ENCODE measurements at regions not wholly inside any gene's neighbourhood (a gene's known extent, or its start where the extent isn't known, plus 50 kb on each side); places are given as distances from the start of the nearest gene placed in this dataset.

DNA sequence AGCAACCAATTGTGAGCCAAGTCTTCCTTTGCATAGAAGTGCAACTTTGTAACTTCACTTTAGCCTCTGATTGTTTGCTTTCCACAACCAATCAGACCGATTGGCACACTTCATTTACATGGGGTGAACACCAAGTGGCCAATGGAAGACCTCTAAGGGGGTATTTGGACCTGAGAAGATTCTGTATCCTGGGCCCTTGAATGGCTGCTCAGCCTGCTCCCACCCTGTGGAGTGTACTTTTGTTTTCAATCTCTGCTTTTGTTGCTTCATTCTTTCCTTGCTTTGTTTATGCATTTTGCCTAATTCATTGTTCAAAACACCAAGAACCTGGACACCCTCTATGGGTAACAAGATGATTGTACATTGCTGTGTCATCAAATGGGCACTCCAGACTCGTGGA, 385.7 kb upstream of the NRP1 start:
- Mint-ChIP-seq H3K4me1 (no peaks in the 10 kb centered on the region), H3K27me3 (no peaks in the 10 kb centered on the region), H3K4me3 (no peak overlapping the region), H3K27ac (no peak overlapping the region), H3K36me3 (no peaks in the 10 kb centered on the region), H3K9me3 (peaks cover 3 to 4% (median 4%) of the 10 kb centered on the region in 3 donors)

- Mint-ChIP-seq H3K9me3 (peaks cover 3 to 4% (median 4%) of the 10 kb centered on the region in 3 donors), H3K4me3 (no peak overlapping the region), H3K27me3 (no peaks in the 10 kb centered on the region), H3K36me3 (no peaks in the 10 kb centered on the region), H3K27ac (no peak overlapping the region), H3K4me1 (no peaks in the 10 kb centered on the region)
These were observed 384.7 kb upstream of the NRP1 start for GRCh38 chr10:33719005-33719703.

GRCh38 chr10:33716501-33717267, 382.2 kb upstream of the NRP1 start:
- Mint-ChIP-seq H3K4me1 (no peaks in the 10 kb centered on the region), H3K27me3 (no peaks in the 10 kb centered on the region)

GRCh38 chr10:33715303-33715975, 381.0 kb upstream of the NRP1 start:
- Mint-ChIP-seq H3K4me1 (no peaks in the 10 kb centered on the region), H3K4me3 (no peak overlapping the region)

More at GRCh38 chr10:33716501-33717267, 382.2 kb upstream of the NRP1 start:
- Mint-ChIP-seq H3K4me3 (no peak overlapping the region), H3K36me3 (no peaks in the 10 kb centered on the region), H3K27ac (no peak overlapping the region), H3K9me3 (peaks cover 3 to 4% (median 3%) of the 10 kb centered on the region in 3 donors)

DNA sequence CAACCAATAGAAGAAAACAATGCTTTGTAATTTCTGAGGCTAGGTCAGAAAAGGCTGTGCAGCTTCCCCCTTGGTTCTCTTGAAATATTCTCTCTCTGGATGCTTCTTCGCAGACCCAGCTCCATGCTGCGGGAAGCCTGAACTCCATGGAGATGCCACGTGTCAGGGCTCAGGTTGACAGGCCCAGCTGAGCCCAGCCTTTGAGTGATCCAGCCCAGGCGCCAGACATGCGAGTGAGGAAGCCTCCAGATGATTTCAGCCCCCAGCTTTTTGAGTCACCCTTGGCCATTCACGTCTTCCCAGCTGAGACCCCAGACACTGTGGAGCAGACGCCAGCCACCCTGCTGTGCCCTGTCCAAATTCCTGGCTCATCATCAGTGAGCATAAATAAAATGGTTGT, 378.4 kb upstream of the NRP1 start:
- Mint-ChIP-seq H3K27me3 (no peaks in the 10 kb centered on the region), H3K9me3 (no peaks in the 10 kb centered on the region), H3K4me3 (no peak overlapping the region), H3K36me3 (no peaks in the 10 kb centered on the region), H3K4me1 (no peaks in the 10 kb centered on the region), H3K27ac (no peak overlapping the region)

More at GRCh38 chr10:33715303-33715975, 381.0 kb upstream of the NRP1 start:
- Mint-ChIP-seq H3K36me3 (no peaks in the 10 kb centered on the region), H3K27me3 (no peaks in the 10 kb centered on the region), H3K9me3 (peaks cover 3 to 4% (median 3%) of the 10 kb centered on the region in 3 donors), H3K27ac (peak overlapping the region in 1 of 3 donors; percentile 62)

GRCh38 chr10:33710006-33710405, 375.5 kb upstream of the NRP1 start:
- peaks cover 0 to 5% (median 5%) of the 10 kb centered on the region in 3 donors for H3K9me3 Mint-ChIP-seq
- no peaks in the 10 kb centered on the region for H3K4me1 Mint-ChIP-seq
- H3K4me3 Mint-ChIP-seq = no peak overlapping the region
- H3K27me3 Mint-ChIP-seq = no peaks in the 10 kb centered on the region
- no peaks in the 10 kb centered on the region for H3K36me3 Mint-ChIP-seq
- H3K27ac Mint-ChIP-seq = no peak overlapping the region

DNA sequence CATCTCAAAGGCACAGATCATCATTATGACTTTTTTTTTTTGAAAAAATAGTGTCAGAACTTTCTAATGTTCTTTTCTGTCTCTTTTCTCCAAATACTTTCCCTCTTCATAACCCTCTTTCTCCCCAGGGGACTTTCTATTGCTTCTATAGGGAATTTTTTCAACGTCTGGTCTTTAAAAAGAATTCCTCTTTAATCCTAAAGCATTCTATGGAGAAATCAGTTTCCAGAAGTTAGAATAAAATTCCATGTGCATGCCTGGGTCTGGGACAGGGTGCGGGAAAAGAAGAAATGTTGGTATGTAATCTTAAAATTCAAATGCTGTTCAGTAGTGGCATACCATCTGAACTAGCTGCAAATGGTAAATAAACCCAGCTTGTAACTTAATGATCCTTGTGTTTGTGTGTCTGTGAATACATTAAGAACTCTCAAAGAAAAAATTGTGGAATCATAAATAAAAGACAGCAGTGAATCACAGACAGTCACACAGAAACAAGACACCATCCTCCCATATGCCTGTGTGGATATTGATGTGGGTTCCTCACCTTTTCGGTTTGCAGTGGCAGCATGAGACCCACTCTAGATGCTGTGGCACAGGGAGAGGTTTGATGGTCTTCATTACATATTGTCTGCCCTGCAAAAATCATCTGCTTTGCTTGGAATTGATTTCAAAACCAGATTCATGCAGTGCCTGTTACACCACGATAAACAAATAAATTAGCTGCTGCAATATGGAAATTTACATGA, 374.7 kb upstream of the NRP1 start:
- H3K9me3 Mint-ChIP-seq = peaks cover 0 to 5% (median 5%) of the 10 kb centered on the region in 3 donors

GRCh38 chr10:33708561-33708960, 374.1 kb upstream of the NRP1 start:
- Mint-ChIP-seq H3K27ac (no peak overlapping the region), H3K4me3 (no peak overlapping the region), H3K36me3 (no peaks in the 10 kb centered on the region), H3K27me3 (no peaks in the 10 kb centered on the region), H3K9me3 (peaks cover 0 to 5% (median 5%) of the 10 kb centered on the region in 3 donors), H3K4me1 (no peaks in the 10 kb centered on the region)

More for the DNA sequence above, 374.7 kb upstream of the NRP1 start:
- no peak overlapping the region for H3K4me3 Mint-ChIP-seq
- no peaks in the 10 kb centered on the region for H3K4me1 Mint-ChIP-seq
- no peaks in the 10 kb centered on the region for H3K36me3 Mint-ChIP-seq
- no peaks in the 10 kb centered on the region for H3K27me3 Mint-ChIP-seq
- no peak overlapping the region for H3K27ac Mint-ChIP-seq

GRCh38 chr10:33706746-33707145, 372.3 kb upstream of the NRP1 start:
- H3K9me3 Mint-ChIP-seq = peaks cover 5% of the 10 kb centered on the region in 3 donors
- H3K4me1 Mint-ChIP-seq = no peaks in the 10 kb centered on the region
- no peak overlapping the region for H3K4me3 Mint-ChIP-seq
- peak overlapping the region in 1 of 3 donors; percentile 54 for H3K27ac Mint-ChIP-seq
- H3K36me3 Mint-ChIP-seq = no peaks in the 10 kb centered on the region
- no peaks in the 10 kb centered on the region for H3K27me3 Mint-ChIP-seq

- H3K4me1 Mint-ChIP-seq = no peaks in the 10 kb centered on the region
- H3K4me3 Mint-ChIP-seq = no peak overlapping the region
- H3K27me3 Mint-ChIP-seq = no peaks in the 10 kb centered on the region
- H3K27ac Mint-ChIP-seq = no peak overlapping the region
- peaks cover 5% of the 10 kb centered on the region in 3 donors for H3K9me3 Mint-ChIP-seq
- H3K36me3 Mint-ChIP-seq = no peaks in the 10 kb centered on the region
These were observed 371.7 kb upstream of the NRP1 start for GRCh38 chr10:33706191-33706590.

DNA sequence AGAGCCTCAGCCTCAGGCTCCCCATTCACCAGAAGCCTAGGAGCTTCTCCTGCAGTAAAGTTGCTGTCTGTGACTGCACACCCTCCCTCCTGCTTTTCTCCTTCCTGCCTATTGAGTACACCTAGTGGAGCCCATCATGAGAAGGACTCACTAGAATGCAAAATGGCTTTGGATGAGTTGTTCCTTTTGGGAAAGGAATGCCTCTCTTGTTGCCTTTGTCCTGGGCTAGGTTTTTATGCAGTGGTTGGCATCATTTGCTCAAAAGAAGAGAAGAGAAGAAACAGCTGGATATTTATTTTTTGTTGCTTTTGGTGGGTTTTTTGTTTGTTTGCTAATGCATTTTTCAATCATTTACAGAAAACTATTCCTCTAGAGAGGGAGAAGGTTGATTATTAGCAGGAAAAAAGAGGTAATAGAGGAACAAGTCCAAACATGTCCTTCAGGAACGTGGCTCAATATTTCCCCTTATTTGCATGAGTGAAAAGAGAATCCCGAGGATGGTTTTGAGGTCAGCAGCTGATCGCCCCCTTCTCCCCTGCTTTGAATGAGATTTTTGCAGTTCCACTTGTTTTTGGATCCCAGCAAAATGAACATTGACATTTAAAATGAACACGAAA, 369.9 kb upstream of the NRP1 start:
- Mint-ChIP-seq H3K36me3 (no peaks in the 10 kb centered on the region), H3K27ac (no peak overlapping the region), H3K9me3 (peaks cover 5% of the 10 kb centered on the region in 3 donors)

GRCh38 chr10:33703501-33704213, 369.2 kb upstream of the NRP1 start:
- peaks cover 5% of the 10 kb centered on the region in 3 donors for H3K9me3 Mint-ChIP-seq
- H3K27ac Mint-ChIP-seq = no peak overlapping the region
- no peaks in the 10 kb centered on the region for H3K4me1 Mint-ChIP-seq
- H3K4me3 Mint-ChIP-seq = no peak overlapping the region
- no peaks in the 10 kb centered on the region for H3K36me3 Mint-ChIP-seq
- H3K27me3 Mint-ChIP-seq = no peaks in the 10 kb centered on the region

More for the DNA sequence above, 369.9 kb upstream of the NRP1 start:
- Mint-ChIP-seq H3K4me3 (no peak overlapping the region), H3K27me3 (no peaks in the 10 kb centered on the region), H3K4me1 (no peaks in the 10 kb centered on the region)

DNA sequence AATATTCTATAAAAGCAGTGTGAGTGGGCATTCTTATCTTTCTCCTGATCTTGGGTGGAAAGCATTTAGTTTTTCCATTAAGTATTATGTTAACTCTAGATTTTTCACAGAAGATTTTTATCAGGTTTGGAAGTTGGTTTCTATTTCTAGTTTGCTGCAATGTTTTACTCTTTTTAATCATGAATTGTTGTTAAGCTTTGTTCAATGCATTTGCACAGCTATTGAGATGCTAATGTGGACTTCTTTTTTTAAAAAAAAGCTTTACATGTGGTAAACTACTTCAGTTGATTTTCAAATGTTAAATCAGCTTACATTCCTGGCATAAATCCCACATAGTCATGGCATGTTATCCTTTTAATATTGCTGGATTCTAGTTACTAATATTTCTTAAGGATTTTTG, 363.6 kb upstream of the NRP1 start:
- Mint-ChIP-seq H3K9me3 (peaks cover 0 to 15% (median 10%) of the 10 kb centered on the region in 3 donors), H3K4me1 (no peaks in the 10 kb centered on the region), H3K27ac (no peak overlapping the region), H3K36me3 (peaks cover 1% of the 10 kb centered on the region), H3K27me3 (no peaks in the 10 kb centered on the region), H3K4me3 (no peak overlapping the region)

DNA sequence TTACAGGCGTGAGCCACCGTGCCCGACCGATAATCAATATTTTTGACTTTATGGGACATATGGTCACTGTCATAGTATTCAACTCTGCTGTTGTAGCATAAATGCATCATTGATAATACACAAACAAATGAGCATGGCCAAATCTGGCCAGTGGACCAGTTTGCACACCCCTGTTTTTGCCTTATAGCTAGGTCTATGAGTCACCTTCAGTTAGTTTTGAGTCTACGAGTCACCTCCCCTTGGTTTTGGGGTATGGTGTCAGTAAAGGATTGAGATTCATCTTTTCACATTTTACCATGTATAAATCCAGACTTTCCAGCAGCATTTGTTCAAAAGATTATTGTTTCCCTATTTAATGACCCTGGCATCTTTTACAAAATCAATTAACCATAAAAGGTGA, 362.5 kb upstream of the NRP1 start:
- H3K4me3 Mint-ChIP-seq = no peak overlapping the region
- H3K36me3 Mint-ChIP-seq = peaks cover 1% of the 10 kb centered on the region
- no peaks in the 10 kb centered on the region for H3K27me3 Mint-ChIP-seq
- peaks cover 0 to 21% (median 8%) of the 10 kb centered on the region in 3 donors for H3K9me3 Mint-ChIP-seq
- no peaks in the 10 kb centered on the region for H3K4me1 Mint-ChIP-seq
- H3K27ac Mint-ChIP-seq = no peak overlapping the region
